NCI-H2171 treated with DMSO at 0.1 percent for 48 hours (cell line): ENCODE measurements at regions not wholly inside any gene's neighbourhood (a gene's known extent, or its start where the extent isn't known, plus 50 kb on each side); places are given as distances from the start of the nearest gene placed in this dataset.
A peak's percentile ranks its signal among the peaks of the same experiment; 100 is the strongest.
"Not testable (repeated sequence)": the region's sequence is repeated elsewhere in the genome, so short reads cannot be mapped to it uniquely, and the experiment has no call there.

Experiments used
- DNase-seq: peaks from one replicate; lab custom pipeline; 2025; lab: John Stamatoyannopoulos, UW

DNA sequence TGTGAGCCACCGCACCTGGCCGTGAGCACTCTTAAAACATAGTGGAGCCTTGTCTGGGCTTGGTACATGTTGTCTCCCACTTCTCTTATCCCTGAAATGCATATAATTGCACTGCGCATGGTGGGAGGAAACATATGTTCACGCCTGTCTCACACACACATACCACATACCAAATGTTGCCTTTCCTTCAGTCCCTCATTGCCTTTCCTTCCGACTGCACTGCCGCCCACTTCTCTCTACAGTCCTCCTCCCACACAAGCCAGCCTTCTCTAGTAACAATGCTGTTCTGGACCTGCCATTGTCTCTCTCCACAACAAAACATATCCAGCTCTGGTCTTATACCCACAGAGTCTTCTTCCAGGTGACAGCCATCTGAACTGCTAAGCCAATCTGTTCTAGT is 88.3 kb upstream of the PTHLH start:
- DNase-seq: no peak

GRCh38 chr12:28063355-28063880 is 90.9 kb upstream of the PTHLH start:
- DNase-seq: no peak

DNA sequence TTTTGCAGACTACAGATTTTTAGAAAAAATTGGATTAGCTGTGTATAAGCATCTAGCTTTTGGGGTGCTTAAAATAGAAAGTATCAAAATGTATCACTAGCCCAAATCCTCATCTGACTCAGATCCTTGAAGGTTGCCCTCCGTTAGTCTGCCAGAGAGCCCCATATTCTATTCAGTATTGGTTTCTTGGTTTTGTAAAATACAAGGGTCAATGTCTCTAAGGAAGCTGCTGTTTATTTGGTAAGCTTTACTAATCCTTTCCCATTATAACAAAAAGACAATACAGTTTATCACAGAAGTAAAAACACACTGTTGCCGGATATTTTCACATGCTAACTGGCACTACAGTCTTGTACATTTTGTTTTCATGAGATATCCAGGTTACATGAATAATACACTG is 92.8 kb upstream of the PTHLH start:
- DNase-seq: no peak

DNA sequence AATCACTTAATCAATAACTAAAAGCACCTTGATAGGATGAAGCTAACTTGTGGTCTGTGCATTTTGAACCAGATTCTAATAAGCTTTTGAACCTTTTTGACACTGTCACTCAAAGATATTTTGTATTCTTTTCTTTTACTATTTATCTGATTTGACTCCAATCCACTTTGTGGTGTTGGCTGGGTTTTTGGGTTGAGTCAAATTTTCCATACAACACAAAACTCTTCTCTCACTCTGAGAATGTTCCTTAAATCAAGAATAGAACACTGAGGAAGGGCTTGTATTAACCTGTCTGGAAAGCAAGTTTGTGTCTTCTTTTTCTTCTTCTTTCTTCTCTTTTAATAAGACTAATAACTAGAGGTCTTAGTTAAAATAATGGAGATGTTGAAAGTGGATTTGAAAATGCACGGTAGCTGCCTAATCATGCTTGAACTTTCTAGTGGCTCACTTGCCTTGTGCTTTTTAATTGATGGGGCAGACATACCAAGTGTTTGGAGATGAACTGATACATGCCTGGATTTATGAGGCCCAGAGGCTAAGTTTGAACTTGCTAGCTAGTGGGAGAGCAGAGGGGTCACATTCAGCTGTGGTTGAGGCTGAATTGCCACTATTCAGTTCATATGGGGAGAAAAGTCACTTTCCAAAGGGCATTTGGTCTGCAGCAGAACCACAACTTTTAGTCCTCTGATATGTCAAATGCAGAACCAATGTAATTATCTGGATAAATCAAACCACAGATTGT is 93.5 kb upstream of the PTHLH start:
- no peak for DNase-seq

- DNase-seq: no peak
Observed at GRCh38 chr12:28066879-28067278, 94.3 kb upstream of the PTHLH start.

DNA sequence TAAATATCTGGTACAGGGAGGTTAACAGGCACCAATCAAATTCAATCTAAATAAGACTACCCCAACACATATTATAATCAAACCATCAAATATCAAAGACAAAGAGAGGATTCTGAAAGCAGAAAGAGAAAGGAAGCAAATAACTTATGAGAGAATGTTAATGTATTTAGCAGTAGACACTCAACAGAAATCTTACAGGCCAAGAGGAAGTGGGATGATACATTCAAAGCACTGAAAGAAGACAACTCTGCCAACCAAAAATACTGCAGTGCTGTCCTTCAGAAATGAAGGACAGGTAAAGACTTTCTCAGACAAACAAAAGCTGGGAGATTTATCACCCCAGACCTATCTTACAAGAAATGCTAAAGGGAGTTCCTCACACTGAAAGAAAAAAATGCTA is 95.9 kb upstream of the PTHLH start:
- DNase-seq: no peak

GRCh38 chr12:28079539-28079938 is 107.0 kb upstream of the PTHLH start:
- DNase-seq: no peak

- DNase-seq: no peak
Observed at GRCh38 chr12:28082096-28082495, 108.2 kb upstream of the CCDC91 start.

DNA sequence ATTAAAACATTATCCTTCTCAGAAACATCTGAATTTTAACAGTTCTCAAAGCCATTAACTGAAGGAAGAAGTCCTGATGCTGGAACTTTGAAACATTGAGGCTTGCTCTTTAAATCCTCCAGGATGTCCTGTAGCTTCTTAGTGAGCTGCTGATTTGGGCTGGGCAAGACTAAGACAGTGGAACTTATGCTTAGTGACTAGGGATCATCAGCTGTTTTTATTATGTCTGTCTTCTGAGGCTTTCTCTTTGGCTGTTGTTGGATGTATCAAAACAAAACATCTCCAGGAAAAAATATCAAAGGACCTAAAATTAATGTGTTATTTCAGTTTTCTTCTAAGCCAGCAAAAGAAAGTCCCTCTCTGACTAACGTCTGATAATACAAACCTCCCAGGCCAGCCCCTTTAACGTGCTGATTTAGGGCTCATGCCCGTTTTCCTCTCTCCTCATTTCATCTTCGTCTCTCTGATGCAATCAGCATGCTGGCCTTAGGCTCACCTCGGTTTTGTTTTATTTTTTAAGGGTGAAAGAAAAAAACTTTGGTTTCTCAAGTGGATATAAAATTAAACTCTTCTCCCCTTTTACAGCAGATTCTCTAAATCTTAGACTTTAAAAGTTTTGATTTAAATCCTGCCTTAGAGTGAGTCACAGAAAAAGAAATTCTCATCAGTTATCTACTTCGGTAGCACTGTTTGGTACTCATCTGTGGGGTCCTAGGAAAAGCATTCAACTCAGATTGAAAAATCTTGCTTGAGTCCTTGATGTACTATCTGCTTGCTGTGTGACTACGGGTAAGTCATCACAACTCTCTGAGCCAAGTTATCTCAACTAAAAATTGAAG is 106.2 kb upstream of the CCDC91 start:
- DNase-seq: no peak

GRCh38 chr12:28086521-28087155 is 103.6 kb upstream of the CCDC91 start:
- DNase-seq: peak; percentile 96

DNA sequence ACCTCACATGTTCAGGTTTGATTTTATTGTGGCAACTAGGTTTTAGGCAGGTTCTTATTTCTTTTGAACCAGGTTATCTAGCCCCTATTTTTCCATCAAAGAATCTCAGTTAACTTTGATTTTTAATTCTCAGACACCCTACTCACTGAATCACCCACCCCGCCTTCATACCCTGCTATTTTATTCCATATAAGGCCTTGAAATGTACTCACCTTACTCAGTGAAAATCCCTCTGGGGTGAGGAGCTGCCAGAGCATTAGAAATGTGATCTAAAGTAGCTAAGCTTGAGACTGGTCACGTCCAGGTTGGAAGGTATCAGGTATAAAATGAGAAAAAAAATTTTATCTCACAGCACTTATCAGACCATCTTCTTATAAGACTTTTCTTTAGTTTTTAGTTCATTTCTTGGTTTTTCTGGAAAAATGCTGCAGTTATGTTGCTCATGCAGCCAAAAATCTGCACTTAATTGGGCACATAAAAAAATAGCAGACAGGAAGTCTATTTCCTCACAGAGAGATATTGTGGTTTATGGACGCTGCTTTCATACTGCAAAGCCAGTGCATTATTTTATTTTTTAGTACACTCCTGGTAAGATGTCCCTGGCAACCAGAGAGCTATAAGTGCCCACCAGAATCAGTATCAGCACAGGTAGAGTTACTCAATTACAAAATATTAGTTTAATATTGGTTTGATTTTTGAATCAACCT is 101.5 kb upstream of the CCDC91 start:
- peak; percentile 74 for DNase-seq

DNA sequence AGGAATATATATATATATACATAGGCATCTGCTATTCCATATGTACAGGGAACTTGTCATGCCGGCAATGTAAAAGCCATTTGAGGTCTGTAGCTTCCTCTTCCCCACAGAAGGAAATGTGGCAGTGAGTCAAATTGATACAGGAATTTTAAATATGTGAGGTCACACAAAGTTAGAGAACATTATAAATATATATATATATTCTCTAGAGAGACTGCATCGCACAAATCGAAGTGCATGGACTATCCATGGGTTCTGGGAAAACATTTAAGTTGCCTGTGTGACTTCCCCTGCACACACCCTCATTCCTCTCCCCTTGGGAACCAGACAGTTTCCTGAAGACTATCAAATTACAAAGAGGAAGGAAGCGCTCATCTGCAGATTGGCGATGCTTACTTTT is 100.9 kb upstream of the CCDC91 start:
- DNase-seq: peak; percentile 100

DNA sequence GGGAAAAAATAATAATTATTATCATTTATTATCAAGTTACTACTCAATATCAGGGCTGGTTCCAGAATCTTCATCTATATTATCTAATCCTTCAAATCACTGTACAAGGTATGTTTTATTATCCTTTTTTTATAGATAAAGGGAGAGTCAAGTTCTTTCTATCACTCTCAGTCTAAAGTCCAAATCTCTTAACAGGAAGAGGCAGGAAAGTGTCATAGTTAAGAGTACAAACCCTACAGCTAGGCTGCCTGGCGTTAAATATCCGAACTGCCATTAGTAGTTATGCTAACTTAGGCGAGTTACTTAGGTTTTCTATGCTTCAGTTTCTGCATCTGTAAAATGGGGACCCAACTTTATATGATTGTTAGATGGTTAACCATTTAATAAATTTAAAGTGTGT is 99.4 kb upstream of the CCDC91 start:
- no peak for DNase-seq

DNA sequence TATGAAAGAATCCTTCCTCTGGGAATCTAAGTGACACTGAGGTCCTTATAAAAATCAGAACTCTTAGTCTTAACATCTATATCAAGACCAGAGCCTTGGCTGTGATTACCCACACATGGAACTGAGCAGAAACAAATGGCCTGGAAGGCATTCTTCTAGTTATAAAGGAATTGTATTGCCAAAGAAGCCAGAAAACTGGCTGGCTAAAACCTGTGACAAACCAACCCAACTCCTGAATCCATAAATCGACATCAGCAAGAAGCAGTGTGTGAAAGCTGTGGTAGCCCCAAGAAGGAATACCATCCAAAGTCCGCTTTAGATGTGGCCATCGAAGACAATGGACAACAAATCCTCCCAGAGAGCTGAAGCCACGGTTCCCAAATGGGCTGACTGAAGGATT is 97.9 kb upstream of the CCDC91 start:
- DNase-seq: no peak

DNA sequence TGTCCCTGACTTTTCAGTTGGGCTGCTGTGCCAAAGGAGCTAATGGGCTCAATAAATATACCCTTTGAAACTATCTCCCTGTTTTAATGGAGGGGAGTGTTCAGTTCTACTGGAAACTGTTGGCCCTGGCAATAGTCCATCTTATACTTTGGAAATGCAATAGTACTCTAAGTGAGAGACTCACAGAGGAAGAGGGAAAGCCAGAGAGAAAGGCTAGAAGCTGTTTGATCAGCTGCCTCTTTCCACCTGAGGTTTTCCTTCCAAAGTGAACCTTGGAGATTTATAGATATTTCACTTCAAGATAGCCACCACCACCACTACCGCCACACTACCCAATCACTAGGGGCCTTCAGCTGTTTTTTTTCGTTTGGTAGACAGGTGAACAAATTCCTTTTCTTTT is 93.6 kb upstream of the CCDC91 start:
- no peak for DNase-seq

- no peak for DNase-seq
Observed at GRCh38 chr12:28097221-28097620, 93.0 kb upstream of the CCDC91 start.

- not testable (repeated sequence) for DNase-seq
Observed at GRCh38 chr12:28099245-28099644, 91.0 kb upstream of the CCDC91 start.

DNA sequence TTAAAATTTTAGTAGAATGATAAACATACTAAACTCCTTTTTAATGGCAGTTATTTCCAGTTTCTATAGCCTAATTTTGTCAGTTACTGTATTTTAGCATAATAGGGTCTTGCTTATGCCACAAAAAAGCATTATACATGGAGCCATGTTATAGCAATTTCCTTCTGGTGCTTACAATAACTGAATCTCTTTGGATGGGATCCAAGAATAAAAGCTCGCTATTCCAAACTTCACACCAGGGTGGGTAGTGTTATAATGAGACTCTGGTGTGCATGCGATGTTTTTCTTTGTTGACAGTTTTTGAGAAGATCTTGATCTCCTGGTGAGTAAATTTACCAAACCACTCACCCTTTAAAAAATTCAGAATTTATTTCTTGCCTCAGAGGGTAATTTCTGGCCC is 90.4 kb upstream of the CCDC91 start:
- DNase-seq: no peak

GRCh38 chr12:28100717-28101116 is 89.5 kb upstream of the CCDC91 start:
- DNase-seq: no peak

DNA sequence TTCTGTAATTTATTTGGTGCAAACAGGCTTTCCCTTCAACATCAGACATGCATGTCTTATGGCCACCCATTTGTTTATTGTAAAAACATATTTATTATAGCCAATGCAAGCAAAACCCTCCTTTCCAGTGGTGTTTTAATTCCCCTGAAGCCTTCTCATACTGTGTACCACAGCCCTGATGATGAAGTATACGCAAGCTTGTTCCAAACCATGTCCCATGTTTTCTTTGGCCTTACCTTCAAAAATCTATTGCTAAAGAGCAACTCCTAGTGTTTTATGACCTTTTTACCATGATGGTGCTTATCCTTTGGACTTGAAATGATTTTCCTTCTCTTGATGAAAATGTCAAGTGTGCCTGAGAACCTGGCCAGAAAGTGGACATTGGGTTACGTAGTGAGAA is 85.9 kb upstream of the CCDC91 start:
- no peak for DNase-seq

GRCh38 chr12:28104903-28105864 is 85.1 kb upstream of the CCDC91 start:
- no peak for DNase-seq
